Mesothelial cell of epicardium (in vitro differentiated cells): ENCODE measurements at regions not wholly inside any gene's neighbourhood (a gene's known extent, or its start where the extent isn't known, plus 50 kb on each side); places are given as distances from the start of the nearest gene placed in this dataset.
"Not testable (repeated sequence)": the region's sequence is repeated elsewhere in the genome, so short reads cannot be mapped to it uniquely, and the experiment has no call there.

ENCODE experiments used
- DNase-seq, 2 experiments: peaks; one replicate each; pipeline ENCODE4 v3.0.0; 2021; ENCODE audit warnings: low spot score in 2 of 2; ENCODE audit not compliant: unreplicated experiment in 2 of 2
- H3K27ac Mint-ChIP-seq: 2 replicates; pipeline ENCODE4 v1.8.0; 2021; ENCODE audit warnings: mixed read lengths
- H3K27me3 Mint-ChIP-seq: 2 replicates; pipeline ENCODE4 v1.8.0; 2021; ENCODE audit warnings: low read depth, mixed read lengths
- H3K36me3 Mint-ChIP-seq: 2 replicates; pipeline ENCODE4 v1.8.0; 2021; ENCODE audit warnings: mixed read lengths
- H3K4me1 Mint-ChIP-seq: 2 replicates; pipeline ENCODE4 v1.8.0; 2021; ENCODE audit warnings: mixed read lengths
- H3K4me3 Mint-ChIP-seq: 2 replicates; pipeline ENCODE4 v1.8.0; 2021; ENCODE audit warnings: mild to moderate bottlenecking, moderate library complexity, mixed read lengths
- H3K9me3 Mint-ChIP-seq: 2 replicates; pipeline ENCODE4 v1.8.0; 2021; ENCODE audit warnings: mixed read lengths
- TF ChIP-seq, protein P1 (sequence below): fragments of 200-600 bp; sonication (generic); IDR thresholded peaks from one replicate; pipeline ENCODE4 v1.5.0; 2021; ENCODE audit warnings: antibody characterized with exemption; ENCODE audit not compliant: unreplicated experiment

DNA sequence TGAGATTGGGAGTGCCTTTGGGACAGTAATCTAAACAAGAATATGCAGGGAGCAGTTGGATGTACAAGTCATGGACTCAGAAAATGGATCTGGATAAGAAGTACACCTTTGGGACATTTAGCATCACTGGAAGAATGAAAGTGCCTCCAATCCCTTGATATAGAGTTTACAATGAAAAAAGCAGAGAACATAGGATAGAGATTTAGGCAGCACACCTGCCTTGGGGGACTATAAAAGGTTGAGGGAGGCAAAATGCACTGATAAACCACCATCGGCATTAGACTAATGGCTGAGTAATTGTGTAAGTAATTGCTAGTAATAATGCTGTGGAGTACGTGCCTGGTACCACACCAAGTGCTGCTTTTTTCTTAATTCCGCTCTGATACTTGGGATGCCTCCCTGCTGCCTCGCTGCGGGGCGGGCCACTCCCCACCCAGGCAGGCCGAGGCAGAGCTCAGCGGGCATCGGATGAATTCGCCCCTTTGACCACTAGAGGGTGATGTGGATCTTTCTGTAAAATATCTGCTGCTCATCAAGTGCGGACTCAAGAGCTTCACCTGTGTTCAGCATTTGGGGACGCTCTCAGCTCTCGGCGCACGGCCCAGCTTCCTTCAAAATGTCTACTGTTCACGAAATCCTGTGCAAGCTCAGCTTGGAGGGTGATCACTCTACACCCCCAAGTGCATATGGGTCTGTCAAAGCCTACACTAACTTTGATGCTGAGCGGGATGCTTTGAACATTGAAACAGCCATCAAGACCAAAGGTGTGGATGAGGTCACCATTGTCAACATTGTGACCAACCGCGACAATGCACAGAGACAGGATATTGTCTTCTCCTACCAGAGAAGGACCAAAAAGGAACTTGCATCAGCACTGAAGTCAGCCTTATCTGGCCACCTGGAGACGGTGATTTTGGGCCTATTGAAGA lies 99.9 kb downstream of the ANKRD18B start:
- H3K4me1 Mint-ChIP-seq, result peaks cover 21% of the 10 kb centered on the region
- peak in 1 of 2 experiments; percentile 77 for DNase-seq
- H3K27ac Mint-ChIP-seq, result no peak overlapping the region
- TF ChIP-seq, protein P1, sequence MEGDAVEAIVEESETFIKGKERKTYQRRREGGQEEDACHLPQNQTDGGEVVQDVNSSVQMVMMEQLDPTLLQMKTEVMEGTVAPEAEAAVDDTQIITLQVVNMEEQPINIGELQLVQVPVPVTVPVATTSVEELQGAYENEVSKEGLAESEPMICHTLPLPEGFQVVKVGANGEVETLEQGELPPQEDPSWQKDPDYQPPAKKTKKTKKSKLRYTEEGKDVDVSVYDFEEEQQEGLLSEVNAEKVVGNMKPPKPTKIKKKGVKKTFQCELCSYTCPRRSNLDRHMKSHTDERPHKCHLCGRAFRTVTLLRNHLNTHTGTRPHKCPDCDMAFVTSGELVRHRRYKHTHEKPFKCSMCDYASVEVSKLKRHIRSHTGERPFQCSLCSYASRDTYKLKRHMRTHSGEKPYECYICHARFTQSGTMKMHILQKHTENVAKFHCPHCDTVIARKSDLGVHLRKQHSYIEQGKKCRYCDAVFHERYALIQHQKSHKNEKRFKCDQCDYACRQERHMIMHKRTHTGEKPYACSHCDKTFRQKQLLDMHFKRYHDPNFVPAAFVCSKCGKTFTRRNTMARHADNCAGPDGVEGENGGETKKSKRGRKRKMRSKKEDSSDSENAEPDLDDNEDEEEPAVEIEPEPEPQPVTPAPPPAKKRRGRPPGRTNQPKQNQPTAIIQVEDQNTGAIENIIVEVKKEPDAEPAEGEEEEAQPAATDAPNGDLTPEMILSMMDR, result peak; percentile 89
- no peaks in the 10 kb centered on the region for H3K9me3 Mint-ChIP-seq
- H3K36me3 Mint-ChIP-seq, result no peaks in the 10 kb centered on the region
- no peak overlapping the region for H3K4me3 Mint-ChIP-seq
- H3K27me3 Mint-ChIP-seq, result peaks cover 2% of the 10 kb centered on the region

- H3K27ac Mint-ChIP-seq, H3K4me3 Mint-ChIP-seq, DNase-seq, H3K9me3 Mint-ChIP-seq, H3K4me1 Mint-ChIP-seq, H3K36me3 Mint-ChIP-seq: not testable (repeated sequence)
- H3K27me3 Mint-ChIP-seq, result peaks cover 35% of the 10 kb centered on the region
Measured at GRCh38 chr9:33628318-33628717, 104.3 kb downstream of the ANKRD18B start.

DNA sequence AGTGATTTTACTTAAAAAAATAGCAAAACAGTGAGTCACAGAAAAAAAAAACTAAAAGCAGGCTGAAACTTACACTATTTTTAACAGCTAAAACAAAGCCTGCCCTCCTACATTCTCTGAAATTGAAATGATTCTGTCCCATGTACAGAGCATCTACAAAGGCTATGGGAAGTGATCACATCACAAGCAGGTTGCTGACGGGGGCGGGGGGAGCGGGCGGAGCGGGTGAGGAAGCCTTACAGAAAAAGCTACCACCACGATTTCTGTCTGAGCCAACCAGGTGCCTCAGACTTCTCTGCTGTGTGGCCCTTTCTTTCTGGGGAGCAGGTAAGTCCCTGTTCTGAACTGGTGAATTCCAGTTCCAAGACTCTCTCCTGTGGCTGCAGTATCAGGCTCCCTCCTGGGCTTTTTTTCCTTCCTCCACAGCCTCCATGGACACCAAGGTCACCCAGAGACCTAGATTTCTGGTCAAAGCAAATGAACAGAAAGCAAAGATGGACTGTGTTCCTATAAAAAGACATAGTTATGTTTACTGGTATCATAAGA lies 104.9 kb downstream of the ANKRD18B start:
- TF ChIP-seq, protein P1, result no peak
- H3K27ac Mint-ChIP-seq, result no peak overlapping the region
- H3K4me1 Mint-ChIP-seq, result peaks cover 2% of the 10 kb centered on the region
- H3K4me3 Mint-ChIP-seq, result no peak overlapping the region
- H3K9me3 Mint-ChIP-seq, result no peaks in the 10 kb centered on the region
- H3K27me3 Mint-ChIP-seq, result peaks cover 41% of the 10 kb centered on the region
- H3K36me3 Mint-ChIP-seq, result no peaks in the 10 kb centered on the region
- DNase-seq, result no peak

GRCh38 chr9:33633636-33634035 lies 109.6 kb downstream of the ANKRD18B start:
- TF ChIP-seq, protein P1, result no peak
- Mint-ChIP-seq H3K9me3 (no peaks in the 10 kb centered on the region), H3K27ac (no peak overlapping the region), H3K36me3 (no peaks in the 10 kb centered on the region), H3K27me3 (peaks cover 80% of the 10 kb centered on the region), H3K4me1 (no peaks in the 10 kb centered on the region), H3K4me3 (no peak overlapping the region)
- DNase-seq, result no peak

DNA sequence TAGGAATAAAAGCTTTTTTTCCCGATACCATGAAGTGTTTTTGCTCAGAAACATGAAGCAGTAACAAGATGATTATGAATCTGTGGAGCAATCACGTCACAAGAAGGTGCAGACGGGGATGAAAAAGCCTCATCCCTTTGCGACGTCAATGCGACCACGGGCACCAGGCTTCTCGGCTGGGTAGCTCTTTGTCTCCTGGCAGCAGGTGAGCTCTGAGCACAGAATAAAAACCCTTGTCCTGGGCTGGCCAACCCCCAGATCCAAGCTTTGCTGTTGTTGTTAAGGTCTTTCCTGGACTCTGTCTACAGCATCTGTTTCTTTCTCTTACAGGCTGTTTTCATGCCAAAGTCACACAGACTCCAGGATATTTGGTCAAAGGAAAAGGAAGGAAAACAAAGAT lies 113.8 kb downstream of the ANKRD18B start:
- peaks cover 78% of the 10 kb centered on the region for H3K27me3 Mint-ChIP-seq
- H3K4me1 Mint-ChIP-seq, result no peaks in the 10 kb centered on the region
- TF ChIP-seq, protein P1, result no peak
- H3K4me3 Mint-ChIP-seq, result no peak overlapping the region
- H3K36me3 Mint-ChIP-seq, result no peaks in the 10 kb centered on the region
- no peak overlapping the region for H3K27ac Mint-ChIP-seq
- H3K9me3 Mint-ChIP-seq, result no peaks in the 10 kb centered on the region
- DNase-seq, result no peak

- H3K9me3 Mint-ChIP-seq, result no peaks in the 10 kb centered on the region
- TF ChIP-seq, protein P1, result no peak
- DNase-seq, result no peak
- H3K4me1 Mint-ChIP-seq, result no peaks in the 10 kb centered on the region
- H3K27ac Mint-ChIP-seq, result no peak overlapping the region
- H3K36me3 Mint-ChIP-seq, result no peaks in the 10 kb centered on the region
- peaks cover 78% of the 10 kb centered on the region for H3K27me3 Mint-ChIP-seq
- H3K4me3 Mint-ChIP-seq, result no peak overlapping the region
Measured at GRCh38 chr9:33638391-33638915, 114.4 kb downstream of the ANKRD18B start.
